ENCODE measurements at regions not wholly inside any gene's neighbourhood (a gene's known extent, or its start where the extent isn't known, plus 50 kb on each side); places are given as distances from the start of the nearest gene placed in this dataset.
"Not testable (repeated sequence)": the region's sequence is repeated elsewhere in the genome, so short reads cannot be mapped to it uniquely, and the experiment has no call there.

DNA sequence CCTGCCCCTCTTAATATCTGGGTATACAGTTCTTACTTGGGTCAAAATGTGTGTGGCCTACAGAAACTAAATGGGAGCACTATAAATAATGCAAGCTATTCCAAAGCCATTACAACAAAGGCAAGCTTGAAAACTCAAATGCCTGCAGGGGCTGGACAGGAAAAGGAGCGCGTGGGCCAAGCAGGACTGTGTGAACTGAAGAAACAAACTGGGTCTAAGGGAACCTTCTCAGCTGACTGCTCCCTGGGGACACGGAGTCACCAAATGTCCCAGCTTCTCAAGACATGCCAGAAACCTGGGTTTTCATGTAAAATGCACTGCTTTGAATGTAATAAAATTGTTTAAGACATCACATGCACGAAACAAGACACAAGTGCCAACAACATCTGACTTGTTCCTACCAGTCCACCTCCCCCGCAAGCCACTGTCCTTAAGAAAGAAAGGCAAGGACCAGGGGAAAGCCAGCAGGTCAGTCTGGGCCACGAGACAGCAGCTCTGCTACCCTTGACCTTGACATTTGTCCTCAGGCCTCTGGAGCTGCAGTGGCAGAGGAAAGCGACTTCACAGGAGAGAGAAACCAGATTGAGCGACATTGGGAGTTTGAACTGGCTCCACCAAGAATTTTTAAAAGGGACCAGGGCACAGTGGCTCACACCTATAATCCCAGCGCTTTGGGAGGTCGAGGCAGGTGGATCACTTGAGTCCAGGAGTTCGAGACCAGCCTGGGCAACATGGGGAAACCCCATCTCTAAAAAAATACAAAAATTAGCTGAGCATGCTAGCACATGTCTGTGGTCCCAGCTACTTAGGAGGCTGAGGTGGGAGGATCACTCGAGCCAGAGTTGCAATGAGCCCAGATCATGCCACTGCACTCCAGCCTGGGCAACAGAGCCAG, 89.7 kb upstream of the SH3BP4 start:
- no peak for DNase-seq (ENCODE audit: low read depth, low spot score)

DNA sequence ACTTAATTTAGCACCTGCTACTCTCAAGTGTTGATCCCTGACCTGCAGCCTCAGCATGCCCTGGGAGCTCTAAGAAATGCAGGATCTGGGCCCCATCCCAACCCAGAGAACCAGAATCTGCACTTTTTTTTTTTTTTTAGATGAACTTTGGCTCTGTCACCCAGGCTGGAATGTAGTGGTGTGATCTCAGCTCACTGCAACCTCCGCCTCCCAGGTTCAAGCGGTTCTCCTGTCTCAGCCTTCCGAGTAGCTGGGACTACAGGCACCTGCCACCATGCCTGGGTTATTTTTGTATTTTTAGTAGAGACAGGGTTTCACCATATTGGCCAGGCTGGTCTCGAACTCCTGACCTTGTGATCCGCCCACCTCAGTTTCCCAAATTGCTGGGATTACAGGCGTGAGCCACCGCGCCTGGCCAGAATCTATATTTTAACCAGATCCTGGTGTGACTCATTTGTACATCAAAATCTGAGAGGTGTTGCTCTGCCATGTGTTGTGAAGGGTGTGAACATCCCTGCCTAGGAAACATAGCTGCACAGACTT, 92.4 kb upstream of the SH3BP4 start:
- DNase-seq (ENCODE audit: low read depth, low spot score), result not testable (repeated sequence)

DNA sequence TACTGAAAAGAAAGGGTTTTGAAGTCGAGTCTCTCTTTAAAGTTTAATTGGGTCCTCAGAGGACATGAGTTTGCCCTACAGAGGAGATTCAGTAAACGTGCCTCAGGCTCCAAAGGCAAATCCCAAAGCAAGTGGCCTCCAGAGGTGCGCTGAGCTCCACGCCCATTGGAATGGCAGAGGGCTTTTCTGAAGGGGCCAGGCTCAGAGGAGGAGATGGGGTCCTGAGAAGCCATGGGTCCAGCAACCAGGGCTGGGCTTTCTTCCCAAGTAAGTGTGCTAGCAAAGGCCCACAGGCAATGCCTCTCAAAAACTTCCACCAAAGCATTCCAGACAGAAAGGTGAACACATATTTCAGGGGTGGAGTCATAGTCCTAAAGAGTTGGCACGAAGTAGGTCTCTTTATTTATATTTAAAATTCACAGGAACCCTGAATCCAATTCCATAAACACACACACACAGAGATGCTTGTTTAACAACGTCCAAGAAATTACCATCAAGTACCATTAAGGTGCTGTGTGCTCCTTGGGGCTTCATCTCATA, 93.0 kb upstream of the SH3BP4 start:
- DNase-seq (ENCODE audit: low read depth, low spot score), result no peak

DNA sequence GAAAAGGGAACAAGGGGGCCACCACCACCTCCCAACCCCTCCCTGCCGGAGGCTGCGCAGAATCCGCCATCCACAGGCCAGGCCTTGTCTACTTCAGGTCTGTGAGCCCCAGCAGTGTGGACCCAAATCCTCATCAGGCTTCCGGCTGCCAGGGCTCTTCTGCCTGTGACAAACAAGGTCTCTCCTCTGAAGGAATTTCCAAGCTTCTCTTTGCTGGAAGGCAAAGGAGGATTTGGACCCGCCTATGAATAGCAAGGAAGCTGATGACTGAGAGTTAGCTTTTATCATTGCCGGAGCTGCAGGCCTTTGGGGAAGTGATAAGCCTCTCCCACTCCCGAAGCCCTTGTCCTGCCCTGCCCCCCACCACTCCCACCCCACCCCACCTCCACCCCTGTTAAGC, 93.7 kb upstream of the SH3BP4 start:
- no peak for DNase-seq (ENCODE audit: low read depth, low spot score)

DNA sequence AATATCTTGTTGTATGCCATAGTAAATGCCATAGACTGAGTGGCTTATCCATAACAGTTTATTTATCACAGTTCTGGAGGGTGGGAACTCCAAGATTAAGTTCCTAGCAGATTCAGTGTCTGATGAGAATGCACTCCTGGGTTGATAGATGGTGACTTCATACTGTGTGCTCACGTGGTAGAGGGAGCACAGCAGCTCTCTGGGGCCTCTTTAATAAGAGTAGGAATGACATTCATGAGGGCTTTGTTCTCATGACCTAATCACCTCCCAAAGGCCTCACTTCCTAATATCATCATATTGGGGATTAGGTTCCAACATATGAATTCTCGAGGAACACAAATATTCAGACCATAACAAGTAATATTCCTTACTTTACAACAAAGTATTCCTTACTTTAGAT, 98.1 kb upstream of the SH3BP4 start:
- DNase-seq (ENCODE audit: low read depth, low spot score), result no peak

DNA sequence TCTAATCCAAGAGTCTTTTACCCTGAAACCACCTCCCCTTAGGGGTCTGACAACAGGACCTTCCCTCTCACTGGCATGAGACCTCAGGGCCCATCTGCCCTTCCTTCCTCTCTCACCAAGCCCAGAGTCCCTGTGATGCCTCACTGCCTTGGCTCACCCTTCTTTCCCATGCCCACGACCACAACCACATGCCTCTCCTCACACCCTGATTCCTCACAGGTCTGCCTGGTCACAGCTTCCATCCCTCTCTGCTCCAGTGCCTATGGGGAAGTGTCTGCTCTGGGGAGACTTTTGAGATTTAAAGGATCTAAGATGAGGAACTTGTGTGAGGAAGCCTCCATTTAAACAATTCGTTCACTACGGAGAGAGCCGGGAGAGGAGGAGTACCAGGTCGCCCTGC, 98.9 kb upstream of the SH3BP4 start:
- no peak for DNase-seq (ENCODE audit: low read depth, low spot score)

DNA sequence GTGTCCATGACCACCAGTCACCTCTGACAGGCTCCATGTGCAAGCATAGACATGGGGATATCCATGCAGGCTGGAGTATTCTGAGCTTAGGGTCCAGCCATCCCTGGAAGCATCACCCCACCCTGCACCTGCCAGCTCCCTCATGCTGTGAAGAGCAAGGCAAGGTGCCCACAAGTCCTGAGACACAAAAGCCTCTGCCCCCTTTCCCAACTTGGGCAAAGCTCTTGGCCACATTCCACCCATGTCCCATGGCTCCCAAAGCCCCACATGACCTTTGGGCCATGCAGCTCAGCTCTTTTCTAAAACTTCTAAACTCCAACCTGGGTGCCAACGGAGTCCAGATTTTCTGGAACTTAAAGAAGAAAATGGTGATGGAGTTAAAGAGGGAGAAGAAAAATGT, 99.8 kb upstream of the SH3BP4 start:
- no peak for DNase-seq (ENCODE audit: low read depth, low spot score)

DNA sequence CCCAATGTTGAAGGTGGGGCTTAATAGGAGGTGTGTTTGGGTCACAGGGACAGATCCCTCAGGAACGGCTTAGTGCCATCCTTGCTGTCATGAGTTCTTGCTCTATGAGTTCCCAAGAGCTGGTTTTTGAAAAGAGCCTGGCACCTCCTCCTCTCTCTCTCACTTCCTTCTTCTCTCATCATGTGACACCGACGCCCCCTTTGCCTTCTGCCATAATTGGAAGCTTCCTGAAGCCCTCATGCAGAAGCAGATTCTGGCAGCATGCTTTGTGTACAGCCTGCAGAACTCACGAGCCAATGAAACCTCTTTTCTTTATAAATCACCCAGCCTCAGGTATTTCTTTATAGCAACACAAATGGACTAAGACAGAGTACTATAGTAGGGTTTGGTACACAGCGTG, 100.4 kb upstream of the SH3BP4 start:
- DNase-seq (ENCODE audit: low read depth, low spot score), result no peak

DNA sequence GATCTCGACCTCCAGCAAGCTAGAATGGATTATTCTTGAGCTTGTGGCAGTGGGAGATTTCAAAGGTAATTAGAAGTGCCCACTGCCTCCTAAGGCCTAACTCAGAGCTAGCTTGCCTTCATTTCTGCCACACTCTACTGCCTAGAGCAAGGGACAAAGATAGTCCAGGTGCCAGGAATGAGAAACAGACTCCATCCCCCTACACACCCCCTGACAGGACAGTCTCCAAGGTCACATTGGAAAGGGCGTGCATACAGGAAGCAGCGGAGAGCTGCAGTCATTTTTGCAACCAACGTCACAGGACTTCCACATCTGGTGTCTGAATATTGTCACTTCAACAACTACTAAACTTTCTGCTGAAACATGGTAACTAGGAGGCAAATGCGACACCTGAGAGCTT, 101.0 kb upstream of the SH3BP4 start:
- no peak for DNase-seq (ENCODE audit: low read depth, low spot score)

DNA sequence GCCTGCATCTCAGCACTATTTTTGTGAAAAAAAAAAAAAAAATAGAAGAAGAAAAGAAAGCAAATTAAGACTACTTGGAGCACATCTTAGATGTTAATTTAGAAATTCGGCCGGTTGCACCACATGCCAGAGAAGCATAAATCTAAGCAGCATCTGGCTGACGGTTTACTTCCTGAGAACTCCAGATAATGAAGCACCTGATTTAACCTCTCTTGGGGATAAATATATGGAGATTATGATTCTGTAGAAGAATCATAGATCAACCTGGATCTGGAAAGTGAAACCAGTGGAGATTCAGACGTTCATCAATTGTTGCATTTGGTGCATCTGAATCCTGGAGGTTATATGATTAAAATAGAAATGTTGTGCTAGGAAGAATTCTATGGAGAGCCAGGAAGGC, 102.1 kb upstream of the SH3BP4 start:
- no peak for DNase-seq (ENCODE audit: low read depth, low spot score)

DNA sequence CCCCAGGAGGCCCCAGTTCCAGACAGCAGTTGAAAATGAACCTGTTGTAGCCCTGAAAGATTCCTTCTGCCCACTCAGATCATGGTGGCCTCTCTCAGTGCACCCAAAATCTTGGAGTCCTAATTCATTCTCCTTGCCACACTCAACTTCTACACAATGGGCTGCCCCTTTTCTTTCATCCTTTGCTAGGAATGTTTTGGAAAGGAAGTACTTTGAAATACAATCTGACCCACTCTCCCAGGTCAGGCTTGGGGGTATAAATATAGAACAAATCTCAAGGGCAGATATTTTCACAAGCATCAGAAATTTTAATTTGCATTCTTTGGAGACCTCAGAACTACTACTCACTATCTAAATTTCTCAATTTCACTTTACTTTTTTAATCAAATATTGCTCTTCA, 103.2 kb upstream of the SH3BP4 start:
- no peak for DNase-seq (ENCODE audit: low read depth, low spot score)

DNA sequence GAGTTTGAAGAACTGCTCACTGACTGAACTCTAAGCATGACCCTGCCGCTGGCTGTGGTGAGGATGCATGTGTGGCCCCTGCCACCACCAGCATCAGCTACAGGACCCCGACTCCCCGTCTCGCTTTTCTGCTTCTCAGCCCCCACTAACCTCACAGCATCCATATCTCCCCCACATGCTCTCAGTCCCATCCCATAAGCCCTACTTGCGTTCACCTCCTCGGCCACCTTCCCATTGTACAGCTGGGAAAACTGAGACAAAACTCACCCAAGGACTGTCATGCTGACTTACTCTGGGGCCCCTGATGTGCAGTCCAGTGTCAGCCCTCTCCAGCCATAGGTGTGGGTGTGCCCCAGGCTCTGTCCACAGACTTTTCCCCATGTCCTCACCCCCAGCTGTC, 104.2 kb upstream of the SH3BP4 start:
- no peak for DNase-seq (ENCODE audit: low read depth, low spot score)

DNA sequence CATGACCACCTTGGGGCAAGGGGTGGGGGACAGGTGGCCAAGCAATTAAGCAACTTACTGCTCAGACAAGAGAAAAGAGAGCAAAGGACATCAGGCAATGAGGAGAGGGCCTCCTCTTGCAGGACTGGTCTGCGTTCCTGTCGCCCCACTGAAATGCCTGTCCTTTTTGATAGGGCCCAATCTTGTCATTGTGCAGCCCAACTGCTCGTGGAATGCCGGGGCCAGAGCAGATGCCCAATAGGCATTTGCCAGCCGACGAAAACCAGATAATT, 104.5 kb upstream of the SH3BP4 start:
- DNase-seq (ENCODE audit: low read depth, low spot score), result no peak

DNA sequence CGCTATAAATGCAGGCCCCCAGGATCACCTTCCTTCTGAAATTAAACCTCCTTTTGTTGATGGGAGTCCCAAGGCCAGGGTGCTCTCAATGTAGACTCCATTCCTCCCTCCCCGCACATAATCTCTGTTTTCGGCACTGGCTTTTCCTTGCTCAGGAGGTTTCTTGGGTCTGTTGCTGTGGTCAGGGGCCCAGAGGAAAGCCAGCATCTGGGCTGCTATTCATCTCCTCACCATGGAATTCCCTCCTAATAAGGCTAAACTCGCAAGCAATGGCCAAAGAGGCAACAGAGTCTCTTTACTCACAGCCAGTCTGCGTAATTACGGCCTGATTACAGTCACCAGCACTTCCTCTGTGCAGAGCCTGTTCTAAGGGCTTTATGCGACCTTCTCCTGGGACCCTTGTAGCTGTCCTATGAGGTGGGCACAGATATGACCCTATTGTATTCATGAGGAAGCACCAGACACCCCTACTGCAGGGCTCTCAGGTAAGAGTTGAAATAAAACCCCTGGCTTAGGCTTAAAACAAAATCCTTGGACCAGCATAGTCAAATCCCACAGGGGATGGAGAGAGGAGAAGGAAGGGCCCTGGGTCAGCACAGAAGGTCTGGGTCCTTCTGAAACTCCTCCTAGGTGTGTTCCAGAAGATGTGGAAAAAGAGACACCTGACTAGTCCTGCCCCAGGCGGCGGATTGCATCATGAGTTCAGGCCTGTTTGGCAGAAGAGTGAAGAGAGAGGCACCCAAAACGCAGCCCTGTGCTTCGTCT, 105.0 kb upstream of the SH3BP4 start:
- DNase-seq (ENCODE audit: low read depth, low spot score), result no peak

DNA sequence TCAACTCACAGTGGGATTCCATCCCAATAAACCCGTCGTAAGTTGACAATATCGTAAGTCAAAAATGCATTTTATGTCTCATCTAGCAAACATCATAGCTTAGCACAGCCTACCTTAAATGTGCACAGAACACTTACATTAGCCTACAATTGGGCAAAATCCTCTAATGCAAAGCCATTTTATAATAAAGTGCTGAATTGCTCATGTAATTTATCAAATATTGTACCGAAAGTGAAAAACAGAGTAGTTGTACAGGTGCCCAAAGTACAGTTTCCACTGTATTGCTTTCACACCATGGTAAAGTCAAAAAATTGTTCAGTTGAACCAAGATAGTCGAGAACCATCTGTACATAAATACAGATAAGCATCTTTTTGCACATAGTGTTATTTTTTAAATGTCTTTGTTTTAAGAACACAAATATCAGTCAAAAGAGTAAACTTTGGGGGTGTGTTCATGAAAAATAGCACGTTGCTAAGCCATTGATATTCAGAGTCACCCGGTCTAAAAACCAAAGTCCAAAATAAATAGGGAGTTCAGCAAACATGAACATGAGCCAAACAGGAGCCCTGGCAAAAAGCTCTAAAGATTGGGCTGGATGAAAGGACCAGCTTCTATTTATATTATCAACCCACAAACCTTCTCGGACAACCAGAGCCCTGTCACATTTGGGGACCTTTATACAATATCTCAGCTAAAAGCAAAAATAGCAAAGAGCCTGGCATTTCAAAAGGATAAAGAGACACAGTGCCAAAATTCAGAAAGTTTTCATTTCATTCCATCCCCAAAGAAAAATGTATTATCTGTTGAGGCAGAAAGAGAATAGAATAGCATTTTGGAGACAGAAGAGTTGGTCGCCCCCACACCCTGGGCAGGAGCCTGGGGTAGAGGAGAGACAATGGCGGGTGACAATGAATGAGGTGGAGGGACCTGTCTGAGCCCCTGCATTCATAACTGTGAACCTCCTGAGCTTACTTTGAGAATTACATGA, 105.9 kb upstream of the SH3BP4 start:
- no peak for DNase-seq (ENCODE audit: low read depth, low spot score)

DNA sequence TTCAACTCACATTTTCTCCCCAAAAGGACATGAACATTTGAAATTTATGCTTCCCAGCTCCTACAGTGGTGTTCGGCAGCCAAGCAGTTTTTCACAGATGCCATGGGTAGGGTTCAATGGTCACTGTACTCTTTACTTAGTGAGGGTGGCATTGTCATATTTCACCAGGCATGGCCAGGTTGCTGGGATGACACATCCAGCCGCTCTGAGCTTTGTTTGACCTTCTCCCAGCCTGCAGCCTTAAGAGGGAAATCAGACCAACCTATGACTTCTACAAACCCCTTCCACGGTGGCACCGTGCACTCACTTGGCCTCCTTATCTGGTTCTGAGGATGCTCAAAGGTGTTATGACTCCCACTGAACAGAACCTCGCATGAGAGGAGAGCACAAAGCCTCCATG, 108.4 kb upstream of the SH3BP4 start:
- no peak for DNase-seq (ENCODE audit: low read depth, low spot score)

DNA sequence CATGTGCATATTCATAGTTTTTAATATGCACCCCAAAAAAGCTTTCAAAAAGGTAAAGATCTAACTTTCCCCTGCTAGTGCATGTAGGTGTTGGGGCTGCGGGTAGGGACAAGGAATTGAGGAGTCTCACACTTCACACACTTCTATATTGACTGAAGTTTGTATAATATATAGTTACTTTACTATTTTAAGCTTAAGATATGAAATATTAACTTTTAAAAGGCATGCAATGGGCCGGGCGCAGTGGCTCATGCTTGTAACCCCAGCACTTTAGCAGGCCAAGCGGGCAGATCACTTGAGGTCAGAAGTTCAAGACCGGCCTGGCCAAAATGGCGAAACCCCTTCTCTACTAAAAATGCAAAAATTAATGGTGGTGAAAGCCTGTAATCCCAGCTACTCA, 109.1 kb upstream of the SH3BP4 start:
- DNase-seq (ENCODE audit: low read depth, low spot score), result no peak

DNA sequence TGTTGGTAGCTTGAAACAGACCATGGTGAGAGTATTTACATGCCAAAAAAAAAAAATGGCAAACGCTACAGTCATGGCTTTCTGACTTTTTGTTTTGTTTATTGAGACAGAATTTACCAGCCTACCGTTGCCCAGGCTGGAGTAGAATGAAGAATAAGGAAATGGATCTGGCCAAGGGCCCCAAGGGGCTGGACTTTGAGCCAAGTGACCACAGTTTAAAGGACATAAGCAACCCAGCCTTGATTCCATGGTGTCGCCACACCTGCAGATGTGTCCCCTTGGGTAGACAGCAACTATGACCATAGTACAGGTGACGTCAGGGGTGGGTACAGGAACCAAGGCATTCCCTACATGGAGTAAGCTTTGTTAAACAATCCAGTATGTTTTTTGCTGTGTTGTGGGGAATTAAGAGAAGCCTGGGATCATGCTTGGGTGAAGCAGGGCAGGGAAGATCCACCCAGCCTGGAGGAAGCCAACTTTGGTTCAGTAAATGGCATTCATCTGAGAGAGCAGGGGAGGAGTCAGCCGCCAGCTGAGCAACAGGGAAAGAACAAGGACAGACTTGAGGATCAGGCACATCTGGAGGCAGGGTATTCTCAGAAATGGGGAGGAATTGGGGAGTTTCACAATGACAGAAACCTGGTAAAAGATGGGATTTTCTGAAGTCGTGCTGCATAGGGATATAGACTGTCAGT, 110.3 kb upstream of the SH3BP4 start:
- DNase-seq (ENCODE audit: low read depth, low spot score), result no peak

DNA sequence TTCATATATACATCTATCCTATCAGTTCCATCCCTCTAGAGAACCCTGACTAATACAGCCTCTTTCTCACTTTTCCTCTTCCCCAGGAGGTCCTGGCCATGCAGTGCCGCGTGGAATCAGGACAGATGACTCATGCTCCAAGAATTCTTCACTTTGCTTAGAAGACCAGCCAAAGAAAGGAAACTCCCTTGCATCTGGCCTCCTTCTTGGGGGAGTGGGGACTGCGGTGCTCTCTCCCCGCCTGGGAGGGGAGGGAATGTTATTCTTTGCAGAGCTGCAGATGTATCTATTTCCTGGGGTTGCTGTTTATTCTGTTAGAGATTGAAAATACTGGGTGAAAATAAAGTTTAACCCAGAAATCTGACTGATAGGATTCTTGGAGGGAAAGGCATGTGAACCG, 111.5 kb upstream of the SH3BP4 start:
- peak; percentile 72 for DNase-seq (ENCODE audit: low read depth, low spot score)

DNA sequence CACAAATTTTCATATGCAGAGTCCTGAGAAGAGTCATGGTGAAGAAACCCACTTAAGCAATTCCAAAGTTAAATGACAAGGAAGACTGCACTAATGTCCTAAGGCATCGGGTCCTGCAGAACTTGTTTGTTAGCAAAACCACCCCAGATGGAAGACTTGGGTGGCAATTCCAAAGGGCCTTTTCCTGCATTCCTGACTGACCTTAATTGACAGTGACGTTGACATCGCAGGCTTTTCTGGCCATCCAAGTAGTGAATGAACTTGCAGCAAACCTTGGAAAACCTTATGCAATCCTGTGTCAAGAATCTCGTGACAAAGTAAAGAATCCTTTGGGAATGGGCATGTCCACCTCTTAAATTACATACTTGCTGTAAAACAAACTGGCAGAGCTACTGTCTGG, 112.5 kb upstream of the SH3BP4 start:
- no peak for DNase-seq (ENCODE audit: low read depth, low spot score)

DNA sequence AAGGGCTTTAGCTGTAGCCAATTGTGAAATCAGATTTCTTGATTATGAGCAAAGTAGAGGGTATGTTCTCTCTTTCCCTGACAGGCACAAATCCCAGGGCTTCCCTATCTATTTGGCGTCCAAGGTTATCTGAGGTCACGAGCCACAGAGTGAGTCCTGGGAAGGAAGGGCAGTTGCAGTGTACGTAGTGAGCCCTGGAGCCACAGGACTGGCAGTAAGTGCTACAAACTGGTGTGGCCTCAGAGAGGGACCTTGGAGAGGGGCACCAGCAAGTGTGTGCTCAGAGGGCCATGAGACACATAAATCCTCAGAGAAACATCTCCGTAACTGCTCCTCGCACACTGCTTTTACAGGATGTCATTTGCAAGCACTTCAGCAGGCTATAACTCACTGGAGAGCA, 115.5 kb upstream of the SH3BP4 start:
- no peak for DNase-seq (ENCODE audit: low read depth, low spot score)
